ENCODE measurements at regions not wholly inside any gene's neighbourhood (a gene's known extent, or its start where the extent isn't known, plus 50 kb on each side); places are given as distances from the start of the nearest gene placed in this dataset.

GRCh38 chr12:34349673-34349961, 327.3 kb downstream of the ALG10 start:
- WGBS, 3 donors = 65 to 77% (median 75%) methylated on average over 16 of the region's 16 CpGs
- Histone ChIP-seq H3K4me3 (no peak overlapping the region), H3K27ac (no peak overlapping the region), H3K27me3 (no peaks in the 10 kb centered on the region), H3K36me3 (no peaks in the 10 kb centered on the region), H3K4me1 (ENCODE audit: insufficient read depth) (no peaks in the 10 kb centered on the region), H3K9me3 (peaks cover 0 to 8% of the 10 kb centered on the region in 2 donors)
- intact Hi-C loops (cut with DNase I) = no loop called here
- DNase-seq = no peak
- TF ChIP-seq POLR2A (IDR thresholded peaks at IDR 0.05) (no peak), EP300 (IDR thresholded peaks at IDR 0.05) (no peak), CTCF (IDR thresholded peaks at IDR 0.05) (no peak)

GRCh38 chr12:34350092-34351041, 328.1 kb downstream of the ALG10 start:
- Histone ChIP-seq H3K4me3 (no peak overlapping the region), H3K36me3 (no peaks in the 10 kb centered on the region), H3K4me1 (ENCODE audit: insufficient read depth) (no peaks in the 10 kb centered on the region), H3K27me3 (no peaks in the 10 kb centered on the region), H3K9me3 (peaks cover 0 to 3% of the 10 kb centered on the region in 2 donors), H3K27ac (no peak overlapping the region)
- 57 to 70% (median 66%) methylated on average over 56 of the region's 56 CpGs for WGBS, 3 donors
- intact Hi-C loops (cut with DNase I) = no loop called here
- TF ChIP-seq POLR2A (IDR thresholded peaks at IDR 0.05) (no peak), CTCF (IDR thresholded peaks at IDR 0.05) (no peak), EP300 (IDR thresholded peaks at IDR 0.05) (no peak)
- DNase-seq = no peak

- Histone ChIP-seq H3K4me1 (ENCODE audit: insufficient read depth) (no peaks in the 10 kb centered on the region), H3K27me3 (no peaks in the 10 kb centered on the region), H3K36me3 (no peaks in the 10 kb centered on the region), H3K27ac (no peak overlapping the region), H3K4me3 (no peak overlapping the region), H3K9me3 (no peaks in the 10 kb centered on the region)
- whole genome bisulfite sequencing, 3 donors = 52 to 64% (median 57%) methylated on average over 23 of the region's 23 CpGs
- TF ChIP-seq POLR2A (IDR thresholded peaks at IDR 0.05) (no peak), EP300 (IDR thresholded peaks at IDR 0.05) (no peak), CTCF (IDR thresholded peaks at IDR 0.05) (no peak)
- intact Hi-C loops (cut with DNase I) = no loop called here
- DNase-seq = no peak
Measured at GRCh38 chr12:34352098-34352497, 329.8 kb downstream of the ALG10 start.

GRCh38 chr12:34354239-34355200, 332.2 kb downstream of the ALG10 start:
- intact Hi-C loops (cut with DNase I) = no loop called here
- 57 to 68% (median 61%) methylated on average over 55 of the region's 55 CpGs for WGBS, 3 donors
- no peaks in the 10 kb centered on the region for H3K4me1 ChIP-seq (ENCODE audit: insufficient read depth)
- no peaks in the 10 kb centered on the region for H3K36me3 ChIP-seq
- no peak overlapping the region for H3K4me3 ChIP-seq
- H3K27me3 ChIP-seq = no peaks in the 10 kb centered on the region
- no peak for DNase-seq
- no peaks in the 10 kb centered on the region for H3K9me3 ChIP-seq
- TF ChIP-seq EP300 (IDR thresholded peaks at IDR 0.05) (no peak), POLR2A (IDR thresholded peaks at IDR 0.05) (no peak), CTCF (IDR thresholded peaks at IDR 0.05) (no peak)
- no peak overlapping the region for H3K27ac ChIP-seq
